ENCODE measurements at regions not wholly inside any gene's neighbourhood (a gene's known extent, or its start where the extent isn't known, plus 50 kb on each side); places are given as distances from the start of the nearest gene placed in this dataset.

GRCh38 chr11:41868606-41869005 is 409.2 kb upstream of the LRRC4C start:
- no peak for DNase-seq

- DNase-seq, result no peak
Measured at GRCh38 chr11:41872426-41872825, 413.0 kb upstream of the LRRC4C start.

GRCh38 chr11:41872870-41873269 is 413.4 kb upstream of the LRRC4C start:
- DNase-seq, result no peak

GRCh38 chr11:41878095-41878494 is 418.6 kb upstream of the LRRC4C start:
- no peak for DNase-seq

- DNase-seq, result no peak
Measured at GRCh38 chr11:41879214-41879613, 419.8 kb upstream of the LRRC4C start.

- DNase-seq, result no peak
Measured at GRCh38 chr11:41895081-41895480, 435.6 kb upstream of the LRRC4C start.

- no peak for DNase-seq
Measured at GRCh38 chr11:41897991-41898390, 438.5 kb upstream of the LRRC4C start.

- DNase-seq, result no peak
Measured at GRCh38 chr11:41917900-41918299, 458.4 kb upstream of the LRRC4C start.

GRCh38 chr11:41920374-41920773 is 460.9 kb upstream of the LRRC4C start:
- DNase-seq, result no peak

- no peak for DNase-seq
Measured at GRCh38 chr11:41921746-41922390, 462.4 kb upstream of the LRRC4C start.

GRCh38 chr11:41926339-41926738 is 466.9 kb upstream of the LRRC4C start:
- DNase-seq, result no peak

GRCh38 chr11:41935241-41935640 is 475.8 kb upstream of the LRRC4C start:
- no peak for DNase-seq

GRCh38 chr11:41935795-41936194 is 476.3 kb upstream of the LRRC4C start:
- DNase-seq, result no peak

- DNase-seq, result no peak
Measured at GRCh38 chr11:41943656-41944055, 484.2 kb upstream of the LRRC4C start.

GRCh38 chr11:41947392-41947791 is 487.9 kb upstream of the LRRC4C start:
- DNase-seq, result no peak

- DNase-seq, result no peak
Measured at GRCh38 chr11:41950470-41951143, 491.2 kb upstream of the LRRC4C start.

- no peak for DNase-seq
Measured at GRCh38 chr11:41954034-41954433, 494.6 kb upstream of the LRRC4C start.

- DNase-seq, result no peak
Measured at GRCh38 chr11:41955066-41955465, 495.6 kb upstream of the LRRC4C start.

GRCh38 chr11:41955635-41956400 is 496.4 kb upstream of the LRRC4C start:
- no peak for DNase-seq

GRCh38 chr11:41963406-41963805 is 504.0 kb upstream of the LRRC4C start:
- no peak for DNase-seq

- DNase-seq, result no peak
Measured at GRCh38 chr11:41970681-41971080, 511.2 kb upstream of the LRRC4C start.

GRCh38 chr11:41971592-41971991 is 512.1 kb upstream of the LRRC4C start:
- no peak for DNase-seq

- no peak for DNase-seq
Measured at GRCh38 chr11:41978945-41979344, 519.5 kb upstream of the LRRC4C start.

GRCh38 chr11:41980741-41981140 is 521.3 kb upstream of the LRRC4C start:
- no peak for DNase-seq
